NCI-H2107 treated with DMSO at 0.1 percent for 48 hours (cell line): ENCODE measurements at regions not wholly inside any gene's neighbourhood (a gene's known extent, or its start where the extent isn't known, plus 50 kb on each side); places are given as distances from the start of the nearest gene placed in this dataset.
"Not testable (repeated sequence)": the region's sequence is repeated elsewhere in the genome, so short reads cannot be mapped to it uniquely, and the experiment has no call there.

Experiments used
- DNase-seq: peaks from one replicate; lab custom pipeline; 2025; ENCODE audit not compliant: unreplicated experiment; lab: John Stamatoyannopoulos, UW

DNA sequence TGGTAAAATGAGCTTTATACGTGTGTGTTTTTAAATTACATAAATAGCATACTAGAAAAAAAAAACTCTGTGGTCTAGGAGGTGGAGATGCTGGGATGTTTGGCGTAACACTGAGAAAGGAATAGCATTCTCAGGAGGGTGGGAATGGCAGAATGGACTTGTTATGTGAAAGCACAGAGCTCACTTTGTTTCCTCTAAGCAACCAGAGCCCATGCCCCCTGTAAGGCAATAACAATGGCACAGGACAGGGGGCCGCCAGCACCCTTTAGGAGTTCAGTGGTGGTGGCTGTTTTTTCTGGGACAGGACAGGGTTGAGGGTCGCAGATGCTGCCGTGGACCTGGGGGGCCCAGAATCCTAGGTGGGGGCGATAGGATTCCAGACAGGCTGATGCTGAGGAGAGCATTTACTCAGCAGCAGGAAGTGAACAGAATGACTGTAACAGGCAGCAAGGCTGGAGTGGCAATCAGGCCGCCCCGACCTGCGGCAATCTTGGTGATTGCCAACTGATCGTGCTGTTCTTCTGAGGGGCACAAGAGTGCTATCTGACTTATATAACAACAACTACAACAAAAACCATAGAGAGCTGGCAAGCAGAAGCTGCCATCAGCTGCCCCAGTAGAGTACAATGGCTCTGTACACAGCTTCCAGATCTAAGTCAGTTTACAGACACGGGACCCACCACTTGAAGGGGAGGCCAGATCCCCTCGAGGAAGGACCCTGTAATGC, 160.4 kb downstream of the UACA start:
- no peak for DNase-seq

GRCh38 chr15:70602281-70602680, 161.1 kb downstream of the UACA start:
- DNase-seq = no peak

- DNase-seq = no peak
Observed at GRCh38 chr15:70597945-70598344, 165.4 kb downstream of the UACA start.

DNA sequence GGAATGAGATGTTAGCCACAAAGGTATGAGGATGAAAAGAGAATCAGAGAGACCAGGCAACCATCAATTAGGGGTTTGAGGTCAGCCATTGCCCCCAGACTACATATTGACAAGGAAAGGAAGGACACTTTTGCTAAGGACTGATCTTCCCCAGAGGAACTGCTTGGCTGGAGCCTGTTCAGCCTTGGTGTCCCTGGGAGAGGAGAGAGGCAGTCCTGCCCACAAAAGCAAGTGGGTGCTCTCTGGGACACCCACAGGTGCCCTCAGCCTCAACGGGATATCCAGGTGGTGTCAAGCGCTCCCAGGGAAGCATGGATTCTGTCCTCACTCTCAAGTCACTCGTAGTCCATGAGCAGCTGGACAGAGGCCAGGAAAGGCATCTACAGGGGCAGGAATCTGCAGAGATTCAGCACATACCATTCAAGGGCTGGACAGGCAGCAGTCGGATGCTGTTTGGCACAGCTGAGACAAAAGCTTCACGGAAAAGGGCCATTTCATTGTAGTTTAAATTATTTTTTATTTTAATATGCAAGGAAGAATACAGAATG, 166.2 kb downstream of the UACA start:
- DNase-seq = no peak

DNA sequence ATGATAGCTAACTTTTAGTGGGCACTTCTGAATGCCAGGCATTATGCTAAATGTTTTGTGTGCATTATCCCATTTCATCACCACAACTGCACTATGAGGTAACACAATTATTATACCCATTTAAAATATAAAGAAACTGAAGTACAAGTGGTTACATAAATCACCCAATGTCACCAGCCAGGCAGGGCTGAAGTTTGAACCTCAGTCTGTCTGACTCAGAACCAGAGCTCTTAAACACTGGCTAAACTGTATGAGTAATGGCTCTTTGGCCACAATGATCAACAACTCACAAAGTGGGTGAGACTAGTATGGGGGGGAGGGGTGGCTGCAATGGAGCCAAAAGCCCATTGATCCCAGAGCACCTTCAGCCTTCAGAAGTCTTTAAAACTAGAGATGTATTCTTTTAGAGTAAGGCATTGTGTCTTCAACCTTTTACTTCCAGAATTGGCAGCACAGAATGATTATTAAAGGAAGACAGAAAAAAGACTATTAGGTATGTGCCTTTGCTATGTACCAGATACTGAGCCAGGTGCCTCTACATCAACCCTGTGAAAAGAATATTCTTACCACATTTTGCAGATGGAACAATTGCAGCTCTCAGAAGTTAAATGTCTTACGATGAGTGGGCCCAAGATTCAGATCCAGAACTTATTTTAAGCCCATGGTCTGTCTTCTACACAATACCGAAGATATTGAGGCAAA, 166.9 kb downstream of the UACA start:
- no peak for DNase-seq

DNA sequence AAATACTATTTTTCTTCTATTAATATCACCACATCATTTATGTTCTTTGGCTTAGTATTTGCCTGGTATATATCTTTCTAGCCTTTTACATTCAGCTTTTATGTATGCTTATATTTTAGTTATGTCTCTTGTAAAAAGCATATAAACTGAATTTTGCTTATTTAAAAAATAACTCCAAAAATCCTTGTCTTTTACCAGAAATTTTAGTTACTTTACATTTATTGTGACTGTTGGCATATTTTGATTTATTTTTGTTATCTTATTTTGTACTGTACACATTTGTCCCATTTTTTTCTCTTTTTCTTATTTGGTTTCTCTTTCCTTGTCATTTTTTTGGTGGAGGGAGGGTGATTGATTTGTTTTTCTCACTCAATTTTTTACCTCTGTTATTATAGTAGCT, 169.6 kb downstream of the UACA start:
- no peak for DNase-seq

DNA sequence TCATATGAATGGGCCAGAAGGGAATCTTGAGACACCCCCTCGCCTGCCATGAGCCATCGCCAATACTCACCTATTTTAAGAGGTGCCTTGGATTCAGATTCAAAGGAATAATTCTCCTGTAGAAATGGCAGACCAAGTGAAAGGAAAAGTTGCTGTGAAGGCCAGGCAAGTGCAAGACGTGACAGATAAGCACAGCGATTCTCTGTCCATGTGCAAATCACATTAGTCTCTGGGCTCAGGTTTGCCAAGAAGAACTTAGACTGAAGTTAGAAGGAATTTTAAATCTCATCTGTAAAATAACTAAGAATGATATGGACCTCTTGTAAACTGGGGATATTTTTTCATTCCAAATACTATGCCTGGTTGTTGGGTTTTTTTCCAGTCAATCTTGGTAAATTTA, 173.6 kb downstream of the UACA start:
- DNase-seq = no peak

DNA sequence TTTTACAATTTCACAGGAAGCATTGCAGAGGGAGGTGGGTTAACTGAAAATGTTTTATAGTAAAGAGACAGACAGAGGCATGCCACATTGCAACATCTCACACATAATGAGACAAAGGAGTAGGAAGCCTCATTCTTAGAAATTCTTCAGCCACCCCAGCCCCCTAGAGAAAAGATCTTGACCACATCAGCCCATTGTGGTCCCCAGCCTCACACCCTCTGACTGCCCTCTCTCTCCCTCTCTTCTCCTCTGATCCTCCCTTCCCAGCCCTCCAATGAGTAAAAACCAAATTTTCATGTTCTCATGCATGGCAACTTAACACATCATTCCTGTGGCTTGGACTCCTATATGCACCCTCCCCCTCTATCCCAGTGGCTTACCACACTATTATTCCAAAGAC, 174.1 kb downstream of the UACA start:
- no peak for DNase-seq

GRCh38 chr15:70588613-70589012, 174.7 kb downstream of the UACA start:
- no peak for DNase-seq

GRCh38 chr15:70587896-70588567, 175.3 kb downstream of the UACA start:
- no peak for DNase-seq

GRCh38 chr15:70587012-70587634, 176.2 kb downstream of the UACA start:
- DNase-seq = not testable (repeated sequence)

DNA sequence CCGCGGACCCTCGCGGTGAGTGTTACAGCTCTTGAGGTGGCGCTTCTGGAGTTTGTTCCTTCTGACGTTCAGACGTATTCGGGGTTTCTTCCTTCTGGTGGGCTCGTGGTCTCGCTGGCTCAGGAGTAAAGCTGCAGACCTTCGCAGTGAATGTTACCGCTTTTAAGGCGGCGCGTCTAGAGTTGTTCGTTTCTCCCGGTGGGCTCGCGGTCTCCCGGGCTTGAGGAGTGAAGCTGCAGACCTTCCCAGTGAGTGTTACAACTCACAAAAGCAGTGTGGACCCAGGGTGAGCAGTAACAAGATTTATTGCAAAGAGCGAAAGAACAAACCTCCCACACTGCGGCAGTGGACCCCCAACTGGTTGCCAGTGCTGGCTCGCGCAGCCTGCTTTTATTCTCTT, 177.1 kb downstream of the UACA start:
- DNase-seq = no peak

DNA sequence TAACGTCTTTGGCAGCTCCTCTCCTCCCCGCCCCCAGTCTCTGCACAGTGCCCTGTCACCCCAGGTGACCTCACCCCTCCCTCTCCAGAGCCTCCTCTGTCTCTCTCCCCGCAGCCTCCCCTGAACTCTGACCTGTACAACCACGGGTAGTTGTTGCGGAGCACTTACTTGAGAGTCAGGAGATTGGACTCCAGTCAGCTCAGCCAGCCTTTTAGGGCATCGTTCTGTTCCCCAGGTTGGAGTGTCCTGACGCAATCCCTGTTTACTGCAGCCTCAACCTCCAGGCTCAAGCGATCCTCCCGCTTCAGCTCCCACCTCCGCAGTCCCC, 177.7 kb downstream of the UACA start:
- no peak for DNase-seq

DNA sequence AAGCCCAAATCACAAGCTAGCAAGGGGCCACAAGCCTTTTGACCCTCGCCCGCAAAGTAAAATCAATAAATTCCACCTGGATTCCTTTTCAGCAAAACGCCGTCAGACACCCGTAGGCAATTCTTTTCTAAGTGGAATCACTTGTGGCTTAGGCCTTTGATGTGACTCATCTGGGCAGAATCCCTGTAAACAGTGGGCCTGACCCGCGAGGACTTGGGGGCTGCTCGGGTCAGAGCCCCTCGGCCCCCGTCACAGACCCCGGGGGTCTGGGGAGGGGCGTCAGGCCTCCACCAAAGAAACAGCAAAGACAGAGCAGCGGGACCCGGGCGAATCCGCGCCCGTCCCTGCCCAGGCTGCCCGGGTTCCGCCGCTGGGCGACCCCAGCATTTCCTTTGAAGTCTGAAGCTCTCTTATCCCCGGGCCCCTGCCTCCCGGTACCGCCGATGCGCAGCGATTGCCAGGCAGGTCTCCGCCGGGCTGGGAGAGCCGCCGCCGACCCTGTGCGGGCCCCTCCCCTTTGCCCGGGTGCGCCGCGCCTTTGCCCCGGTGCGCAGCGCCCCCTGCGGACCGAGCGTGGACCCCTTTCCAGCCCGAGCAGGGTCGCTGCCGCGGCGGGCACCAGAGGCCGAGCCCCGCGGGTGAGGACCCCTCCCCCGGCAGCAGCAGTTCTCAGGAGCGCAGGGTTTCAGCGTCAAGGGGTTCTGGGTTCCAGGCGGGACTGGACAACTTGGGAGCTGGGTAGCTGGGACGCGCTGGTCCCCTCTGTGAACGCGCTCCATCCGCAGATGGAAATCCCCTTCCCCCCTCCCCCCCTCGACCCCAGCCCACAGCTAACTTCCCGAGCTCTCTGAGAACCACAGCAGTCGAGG, 178.3 kb downstream of the UACA start:
- no peak for DNase-seq

- DNase-seq = no peak
Observed at GRCh38 chr15:70584441-70584837, 178.9 kb downstream of the UACA start.

DNA sequence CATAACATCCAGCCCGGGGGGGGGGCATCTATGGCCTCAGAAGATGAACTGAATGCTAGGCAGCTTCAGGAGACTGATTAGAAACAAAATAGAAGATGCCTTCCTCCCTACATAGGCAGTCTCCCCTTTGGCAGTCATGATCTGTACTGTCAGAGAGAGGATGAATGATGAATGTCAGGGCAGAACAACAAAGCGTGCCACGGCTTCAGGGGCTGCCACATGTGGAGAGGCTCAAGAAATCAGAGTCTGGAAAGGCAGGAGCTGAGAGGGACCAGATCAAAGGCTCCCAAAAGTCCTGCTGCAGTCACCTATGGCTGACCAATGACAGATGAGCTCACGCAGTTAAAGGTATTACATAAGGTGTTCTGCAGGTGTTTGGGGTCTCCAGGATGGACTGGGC, 180.4 kb downstream of the UACA start:
- no peak for DNase-seq

DNA sequence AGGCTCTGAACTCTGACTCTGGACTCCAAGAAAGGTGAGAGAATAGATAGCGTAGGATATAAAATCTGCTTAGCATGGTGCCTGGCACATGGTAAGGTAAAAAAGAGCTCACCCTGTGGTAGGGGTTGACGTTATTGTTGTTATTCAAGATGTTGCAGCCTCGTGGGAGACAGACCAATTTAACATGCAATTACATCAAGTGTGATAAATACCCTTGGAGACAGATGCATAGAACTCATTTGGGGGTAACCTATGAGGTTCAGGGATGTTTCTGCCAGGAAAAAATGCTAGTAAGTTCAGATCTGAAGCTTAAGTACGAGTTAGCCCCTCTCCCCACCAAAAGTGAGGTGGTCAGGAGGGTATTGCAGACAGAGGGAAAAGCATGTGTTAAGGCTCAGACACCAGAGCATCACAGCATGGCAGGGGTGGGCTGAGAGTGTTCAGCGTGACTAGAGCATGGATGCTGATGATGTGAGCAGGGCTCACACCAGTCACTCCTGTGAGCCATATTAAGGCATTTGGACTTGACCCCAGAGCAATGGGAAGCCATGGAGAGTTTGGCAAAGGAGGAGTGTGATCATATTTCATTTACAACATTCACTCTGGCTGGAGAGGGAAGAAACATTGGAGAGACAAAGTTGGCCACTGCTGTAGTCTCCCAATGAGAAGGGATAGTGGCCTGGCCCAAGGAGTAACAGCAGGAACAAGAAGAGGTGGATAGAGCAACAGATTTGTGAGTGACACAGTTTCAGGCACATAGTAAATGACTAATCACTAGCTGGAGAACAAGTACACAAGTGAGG, 181.0 kb downstream of the UACA start:
- no peak for DNase-seq

GRCh38 chr15:70580958-70581357, 182.4 kb downstream of the UACA start:
- no peak for DNase-seq

GRCh38 chr15:70580286-70580685, 183.1 kb downstream of the UACA start:
- no peak for DNase-seq

DNA sequence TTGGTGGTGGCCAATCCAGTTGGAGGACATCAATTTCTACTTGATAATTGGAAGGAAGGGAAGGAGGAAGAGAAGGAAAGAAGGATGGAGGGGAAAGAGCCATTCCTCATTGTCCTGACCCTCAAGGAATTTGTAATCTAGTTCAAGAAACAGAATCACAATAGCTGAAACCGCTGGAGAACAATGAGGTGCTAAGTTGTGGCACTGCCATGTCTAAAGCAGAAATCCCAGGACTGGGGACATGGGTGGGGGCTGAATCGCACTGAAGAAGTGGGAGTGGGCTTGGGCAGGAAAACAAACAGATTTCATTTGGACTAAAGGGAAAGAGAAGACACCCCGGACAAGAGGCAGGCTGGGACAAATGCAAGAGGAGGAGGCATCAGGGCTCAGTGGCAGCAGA, 183.6 kb downstream of the UACA start:
- no peak for DNase-seq
